ENCODE measurements at regions not wholly inside any gene's neighbourhood (a gene's known extent, or its start where the extent isn't known, plus 50 kb on each side); places are given as distances from the start of the nearest gene placed in this dataset.

- TF ChIP-seq NFAT5 (CRISPR knock-in tag; IDR thresholded peaks at IDR 0.05): no peak
- no peak for TF ChIP-seq HMGXB4 (CRISPR knock-in tag; IDR thresholded peaks at IDR 0.05; ENCODE audit: borderline replicate concordance in 1 of 2, low read depth in 1 of 2)
- TF ChIP-seq ZBTB3 (CRISPR knock-in tag; IDR thresholded peaks at IDR 0.05; ENCODE audit: borderline replicate concordance, low read depth): no peak
- TF ChIP-seq ZNF781 (CRISPR knock-in tag; IDR thresholded peaks at IDR 0.05; ENCODE audit: borderline replicate concordance, not compliant biosample characterization): no peak
- peak; percentile 59 for TF ChIP-seq ARID5B (CRISPR knock-in tag; IDR thresholded peaks at IDR 0.05)
- no peak for TF ChIP-seq NR0B2 (CRISPR knock-in tag; IDR thresholded peaks at IDR 0.05)
- no peak for TF ChIP-seq ARID2 (CRISPR knock-in tag; IDR thresholded peaks at IDR 0.05; ENCODE audit: borderline replicate concordance)
- no peak for TF ChIP-seq IRF9 (CRISPR knock-in tag; IDR thresholded peaks at IDR 0.05; ENCODE audit: borderline replicate concordance)
- TF ChIP-seq HDAC2 (CRISPR knock-in tag; IDR thresholded peaks at IDR 0.05): no peak
These were observed 811.4 kb downstream of the BRD1 start (continued) for GRCh38 chr22:49015993-49016908.

Measured in HepG2 (cell line).